ENCODE measurements at regions not wholly inside any gene's neighbourhood (a gene's known extent, or its start where the extent isn't known, plus 50 kb on each side); places are given as distances from the start of the nearest gene placed in this dataset.

DNA sequence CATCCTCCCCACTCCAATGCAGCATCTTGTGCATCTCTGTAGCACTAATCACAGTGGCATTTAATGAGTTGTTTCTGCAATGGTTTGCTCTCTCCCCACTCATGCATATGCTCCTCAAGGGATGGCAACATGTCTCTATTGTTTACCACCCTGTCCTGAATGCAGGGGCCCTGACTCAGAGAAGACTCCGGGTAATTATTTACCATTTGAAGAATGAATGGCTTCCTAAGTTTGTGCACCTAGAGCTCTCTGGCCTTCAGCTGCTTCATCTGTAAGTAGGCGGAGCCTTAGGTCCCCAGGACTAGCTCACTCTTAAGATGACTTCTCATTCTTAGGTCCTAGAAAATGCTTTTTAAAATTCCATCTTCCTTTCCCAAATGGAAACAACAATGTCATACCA, 63.7 kb upstream of the IGSF21 start:
- DNase-seq (no peak), ATAC-seq (ENCODE audit: poor library complexity) (no peak)
- Mint-ChIP-seq H3K27ac (no peak overlapping the region), H3K27me3 (peaks cover 20% of the 10 kb centered on the region), H3K9me3 (no peaks in the 10 kb centered on the region), H3K36me3 (ENCODE audit: low read depth) (no peaks in the 10 kb centered on the region), H3K4me3 (no peak overlapping the region), H3K4me1 (ENCODE audit: low read depth) (no peaks in the 10 kb centered on the region)
- H3K27me3 ChIP-seq (ENCODE audit: control insufficient read depth in 1 of 2, insufficient read depth in 2 of 2, low read length in 2 of 2): no peaks in the 10 kb centered on the region
- TF ChIP-seq, protein P1, sequence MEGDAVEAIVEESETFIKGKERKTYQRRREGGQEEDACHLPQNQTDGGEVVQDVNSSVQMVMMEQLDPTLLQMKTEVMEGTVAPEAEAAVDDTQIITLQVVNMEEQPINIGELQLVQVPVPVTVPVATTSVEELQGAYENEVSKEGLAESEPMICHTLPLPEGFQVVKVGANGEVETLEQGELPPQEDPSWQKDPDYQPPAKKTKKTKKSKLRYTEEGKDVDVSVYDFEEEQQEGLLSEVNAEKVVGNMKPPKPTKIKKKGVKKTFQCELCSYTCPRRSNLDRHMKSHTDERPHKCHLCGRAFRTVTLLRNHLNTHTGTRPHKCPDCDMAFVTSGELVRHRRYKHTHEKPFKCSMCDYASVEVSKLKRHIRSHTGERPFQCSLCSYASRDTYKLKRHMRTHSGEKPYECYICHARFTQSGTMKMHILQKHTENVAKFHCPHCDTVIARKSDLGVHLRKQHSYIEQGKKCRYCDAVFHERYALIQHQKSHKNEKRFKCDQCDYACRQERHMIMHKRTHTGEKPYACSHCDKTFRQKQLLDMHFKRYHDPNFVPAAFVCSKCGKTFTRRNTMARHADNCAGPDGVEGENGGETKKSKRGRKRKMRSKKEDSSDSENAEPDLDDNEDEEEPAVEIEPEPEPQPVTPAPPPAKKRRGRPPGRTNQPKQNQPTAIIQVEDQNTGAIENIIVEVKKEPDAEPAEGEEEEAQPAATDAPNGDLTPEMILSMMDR (IDR thresholded peaks at IDR 0.05): no peak
- CTCF ChIA-PET: no interaction called here
- H3K4me1 ChIP-seq (ENCODE audit: insufficient read depth, low read length): no peaks in the 10 kb centered on the region
- POLR2A ChIA-PET: no interaction called here
- H3K27ac ChIP-seq (ENCODE audit: low read depth in 1 of 2, low read length in 2 of 2): no peak overlapping the region
- intact Hi-C loops (cut with DNase I, micrococcal nuclease): no loop called here
- H3K4me3 ChIP-seq (ENCODE audit: low read length): no peak overlapping the region
- peaks cover 0 to 3% of the 10 kb centered on the region in 2 experiments for H3K9me3 ChIP-seq (ENCODE audit: control insufficient read depth in 1 of 2, insufficient read depth in 1 of 2, low read length in 2 of 2)
- H3K36me3 ChIP-seq (ENCODE audit: insufficient read depth, low read length): no peaks in the 10 kb centered on the region

DNA sequence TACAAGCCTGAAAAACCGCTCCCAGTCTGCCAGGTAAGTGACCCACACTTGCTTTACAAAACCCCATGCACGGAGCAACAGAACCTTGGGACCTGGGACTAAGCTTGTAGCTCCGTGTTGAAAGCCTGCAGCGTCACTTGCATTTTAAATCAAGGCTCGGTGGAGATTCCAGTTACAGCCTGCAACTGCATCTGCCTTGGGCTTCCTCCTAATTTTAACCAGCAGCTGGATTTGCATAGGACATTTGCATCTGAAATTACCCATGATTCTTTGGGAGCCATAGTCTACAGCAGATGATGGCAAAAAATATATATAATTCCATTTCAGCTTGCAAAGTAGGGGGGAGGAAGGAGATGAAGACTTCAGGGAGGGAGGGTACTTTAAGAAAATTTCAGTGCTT, 62.4 kb upstream of the IGSF21 start:
- Histone ChIP-seq H3K27me3 (ENCODE audit: control insufficient read depth in 1 of 2, insufficient read depth in 2 of 2, low read length in 2 of 2) (no peaks in the 10 kb centered on the region), H3K4me1 (ENCODE audit: insufficient read depth, low read length) (no peaks in the 10 kb centered on the region), H3K9me3 (ENCODE audit: control insufficient read depth in 1 of 2, insufficient read depth in 1 of 2, low read length in 2 of 2) (peaks cover 0 to 12% of the 10 kb centered on the region in 2 experiments), H3K27ac (ENCODE audit: low read depth in 1 of 2, low read length in 2 of 2) (no peak overlapping the region), H3K36me3 (ENCODE audit: insufficient read depth, low read length) (no peaks in the 10 kb centered on the region), H3K4me3 (ENCODE audit: low read length) (no peak overlapping the region)
- TF ChIP-seq, protein P1 (IDR thresholded peaks at IDR 0.05): no peak
- Mint-ChIP-seq H3K4me3 (no peak overlapping the region), H3K9me3 (peaks cover 6% of the 10 kb centered on the region), H3K27me3 (peaks cover 15% of the 10 kb centered on the region), H3K36me3 (ENCODE audit: low read depth) (no peaks in the 10 kb centered on the region), H3K4me1 (ENCODE audit: low read depth) (no peaks in the 10 kb centered on the region), H3K27ac (no peak overlapping the region)
- intact Hi-C loops (cut with DNase I, micrococcal nuclease): no loop called here
- ATAC-seq (ENCODE audit: poor library complexity) (no peak), DNase-seq (no peak)
- ChIA-PET CTCF (no interaction called here), POLR2A (interaction anchor here (0.6 kb wide), 1 partner anchor 25 kb away, joined by 3 read pairs; no protein-coding TSS in a partner anchor)

DNA sequence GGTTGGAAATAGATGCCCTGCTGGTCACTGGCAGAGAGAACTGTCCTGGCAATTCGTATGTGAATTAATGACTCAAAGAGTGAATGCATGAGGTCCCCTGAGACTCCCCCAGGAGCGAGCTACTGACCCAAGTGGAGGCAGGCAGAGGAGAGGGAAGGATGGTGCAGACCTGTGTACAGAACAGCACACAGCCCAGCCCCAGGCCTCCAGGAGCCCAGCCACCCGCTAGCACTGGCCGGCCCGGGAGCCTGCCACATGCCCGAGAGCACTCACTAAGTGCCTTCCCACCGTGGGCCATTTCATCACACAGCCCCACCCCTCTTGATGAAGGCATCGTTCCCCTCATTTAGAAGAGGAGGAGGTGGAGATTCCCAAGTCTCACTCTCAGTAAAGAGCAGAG, 62.0 kb upstream of the IGSF21 start:
- CTCF ChIA-PET: no interaction called here
- Histone ChIP-seq H3K36me3 (ENCODE audit: insufficient read depth, low read length) (no peaks in the 10 kb centered on the region), H3K4me1 (ENCODE audit: insufficient read depth, low read length) (no peaks in the 10 kb centered on the region), H3K9me3 (ENCODE audit: control insufficient read depth in 1 of 2, insufficient read depth in 1 of 2, low read length in 2 of 2) (peaks cover 0 to 16% of the 10 kb centered on the region in 2 experiments), H3K27me3 (ENCODE audit: control insufficient read depth in 1 of 2, insufficient read depth in 2 of 2, low read length in 2 of 2) (no peaks in the 10 kb centered on the region), H3K4me3 (ENCODE audit: low read length) (no peak overlapping the region), H3K27ac (ENCODE audit: low read depth in 1 of 2, low read length in 2 of 2) (no peak overlapping the region)
- peaks cover 6% of the 10 kb centered on the region for H3K9me3 Mint-ChIP-seq
- H3K4me1 Mint-ChIP-seq (ENCODE audit: low read depth): no peaks in the 10 kb centered on the region
- POLR2A ChIA-PET: interaction anchor here (0.6 kb wide), 1 partner anchor 25 kb away, joined by 3 read pairs; no protein-coding TSS in a partner anchor
- H3K36me3 Mint-ChIP-seq (ENCODE audit: low read depth): no peaks in the 10 kb centered on the region
- TF ChIP-seq, protein P1 (IDR thresholded peaks at IDR 0.05): no peak
- peaks cover 15% of the 10 kb centered on the region for H3K27me3 Mint-ChIP-seq
- no peak overlapping the region for H3K4me3 Mint-ChIP-seq
- intact Hi-C loops (cut with DNase I, micrococcal nuclease): no loop called here
- no peak overlapping the region for H3K27ac Mint-ChIP-seq
- DNase-seq (no peak), ATAC-seq (ENCODE audit: poor library complexity) (no peak)

Measured in CD4-positive, alpha-beta T cell (primary cell).